NCI-H1417 treated with DMSO at 0.1 percent for 48 hours (cell line): ENCODE measurements at regions not wholly inside any gene's neighbourhood (a gene's known extent, or its start where the extent isn't known, plus 50 kb on each side); places are given as distances from the start of the nearest gene placed in this dataset.

Source experiments
- DNase-seq: peaks from one replicate; lab custom pipeline; 2025; lab: John Stamatoyannopoulos, UW

- no peak for DNase-seq
Observed at GRCh38 chr11:111093061-111093460, 152.5 kb upstream of the POU2AF2 start.

- DNase-seq, result no peak
Observed at GRCh38 chr11:111091321-111091938, 154.1 kb upstream of the POU2AF2 start.

GRCh38 chr11:111089759-111090158, 155.8 kb upstream of the POU2AF2 start:
- DNase-seq, result no peak

GRCh38 chr11:111088847-111089355, 156.6 kb upstream of the POU2AF2 start:
- no peak for DNase-seq

- DNase-seq, result peak; percentile 40
Observed at GRCh38 chr11:111086058-111086457, 159.5 kb upstream of the POU2AF2 start.

GRCh38 chr11:111082664-111083063, 162.9 kb upstream of the POU2AF2 start:
- DNase-seq, result no peak

GRCh38 chr11:111081021-111081511, 164.5 kb upstream of the POU2AF2 start:
- no peak for DNase-seq

GRCh38 chr11:111077530-111078322, 167.8 kb upstream of the POU2AF2 start:
- DNase-seq, result no peak

- DNase-seq, result no peak
Observed at GRCh38 chr11:111069066-111069465, 176.5 kb upstream of the POU2AF2 start.

GRCh38 chr11:111067994-111068393, 177.5 kb upstream of the POU2AF2 start:
- no peak for DNase-seq

GRCh38 chr11:111066846-111067245, 178.7 kb upstream of the POU2AF2 start:
- no peak for DNase-seq

GRCh38 chr11:111063726-111064517, 181.6 kb upstream of the POU2AF2 start:
- DNase-seq, result no peak

GRCh38 chr11:111062420-111062819, 183.1 kb upstream of the POU2AF2 start:
- DNase-seq, result no peak

- DNase-seq, result no peak
Observed at GRCh38 chr11:111059726-111060125, 185.8 kb upstream of the POU2AF2 start.

GRCh38 chr11:111049131-111049530, 196.4 kb upstream of the POU2AF2 start:
- DNase-seq, result no peak

GRCh38 chr11:111047374-111047773, 198.2 kb upstream of the POU2AF2 start:
- DNase-seq, result no peak

GRCh38 chr11:111046291-111046690, 199.2 kb upstream of the POU2AF2 start:
- no peak for DNase-seq

GRCh38 chr11:111045874-111046273, 199.7 kb upstream of the POU2AF2 start:
- no peak for DNase-seq

GRCh38 chr11:111045407-111045803, 200.1 kb upstream of the POU2AF2 start:
- no peak for DNase-seq

- DNase-seq, result no peak
Observed at GRCh38 chr11:111044751-111045406, 200.6 kb upstream of the POU2AF2 start.

- no peak for DNase-seq
Observed at GRCh38 chr11:111039982-111040381, 205.5 kb upstream of the POU2AF2 start.

GRCh38 chr11:111035746-111036145, 209.8 kb upstream of the POU2AF2 start:
- no peak for DNase-seq
